ENCODE measurements at regions not wholly inside any gene's neighbourhood (a gene's known extent, or its start where the extent isn't known, plus 50 kb on each side); places are given as distances from the start of the nearest gene placed in this dataset.
"Not testable (repeated sequence)": the region's sequence is repeated elsewhere in the genome, so short reads cannot be mapped to it uniquely, and the experiment has no call there.

- DNase-seq: no peak
These were observed 154.3 kb downstream of the RMST start for GRCh38 chr12:97616946-97617345.

- no peak for DNase-seq
These were observed 166.4 kb downstream of the RMST start for GRCh38 chr12:97628962-97629361.

DNA sequence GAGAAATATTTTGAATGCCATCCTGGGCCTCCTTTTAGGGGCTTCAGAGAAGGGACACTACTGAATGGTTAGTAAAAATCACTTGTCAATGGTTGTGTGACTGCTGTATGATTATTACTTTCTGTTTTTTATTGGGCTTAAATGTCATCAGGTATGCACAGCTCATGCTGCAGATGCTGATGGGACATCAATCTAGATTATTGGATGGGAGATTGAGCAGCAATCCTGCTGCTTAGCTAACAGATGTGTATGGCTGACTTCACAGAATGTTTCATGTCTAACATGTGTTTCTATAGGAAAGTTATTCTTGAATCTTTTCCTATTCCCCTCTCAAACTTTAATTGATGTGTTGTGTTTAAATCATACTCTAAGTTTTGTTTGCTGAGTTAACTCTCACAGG, 166.8 kb downstream of the RMST start:
- DNase-seq: no peak

- DNase-seq: no peak
These were observed 167.8 kb downstream of the RMST start for GRCh38 chr12:97630356-97630755.

- no peak for DNase-seq
These were observed 168.3 kb downstream of the RMST start for GRCh38 chr12:97630875-97631274.

- no peak for DNase-seq
These were observed 175.2 kb downstream of the RMST start for GRCh38 chr12:97637770-97638169.

DNA sequence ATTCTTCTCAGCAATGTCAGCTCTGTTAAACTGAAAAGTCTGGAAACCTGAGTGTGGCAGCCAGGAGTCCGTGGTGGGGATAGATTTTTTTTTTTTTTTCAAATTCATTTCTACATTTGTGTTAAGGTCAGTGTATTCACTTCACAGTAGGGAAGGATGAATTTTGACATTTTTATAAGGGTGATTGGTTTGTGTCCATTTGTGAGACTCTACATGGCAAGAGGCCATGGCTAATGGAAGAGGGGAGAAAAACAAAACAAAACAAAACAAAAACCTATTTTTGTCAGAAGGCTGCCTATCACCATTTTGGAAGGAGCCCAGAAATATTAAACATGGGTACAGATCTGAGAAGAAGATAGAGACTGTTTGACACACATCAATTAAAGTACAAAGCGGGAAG, 176.1 kb downstream of the RMST start:
- DNase-seq: no peak

DNA sequence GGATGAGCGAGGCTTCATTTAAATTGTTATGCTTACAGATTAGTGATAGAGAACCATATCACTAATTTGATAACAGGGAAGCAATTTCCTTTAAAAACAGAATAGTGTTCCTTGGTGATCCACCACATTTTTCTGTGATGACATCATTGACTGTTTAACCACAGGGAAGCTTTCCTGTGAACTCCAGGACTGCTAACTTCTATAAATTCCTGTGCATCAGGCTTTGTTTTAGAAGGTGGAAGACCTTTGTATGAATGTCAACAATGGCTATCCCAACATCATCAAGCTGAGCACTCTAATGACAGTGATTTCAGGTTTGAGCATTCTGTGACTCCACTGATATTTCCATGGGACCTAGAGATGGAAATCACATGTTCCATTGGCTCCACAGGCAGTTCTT, 177.1 kb downstream of the RMST start:
- no peak for DNase-seq

- DNase-seq: no peak
These were observed 178.2 kb downstream of the RMST start for GRCh38 chr12:97640826-97641225.

GRCh38 chr12:97642911-97643310, 180.3 kb downstream of the RMST start:
- DNase-seq: no peak

- no peak for DNase-seq
These were observed 181.3 kb downstream of the RMST start for GRCh38 chr12:97643924-97644323.

DNA sequence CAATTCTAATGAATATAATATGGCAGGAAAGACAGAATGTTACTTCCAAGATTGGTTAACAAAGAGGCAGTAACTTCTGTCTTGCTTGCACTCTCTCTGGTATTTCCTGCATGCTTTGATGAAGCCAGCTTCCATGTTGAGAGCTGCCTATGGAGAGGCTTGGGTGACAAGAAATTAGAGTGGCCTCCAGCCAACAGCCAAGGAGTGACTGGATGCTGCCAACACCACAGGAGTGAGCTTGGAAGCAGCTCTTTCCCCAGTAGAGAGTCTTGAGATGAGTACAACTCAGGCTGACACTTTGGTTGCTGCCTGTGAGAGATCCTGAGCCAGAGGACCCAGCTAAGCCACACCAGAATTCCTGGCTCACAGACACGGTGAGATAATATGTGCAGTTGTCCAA, 183.1 kb downstream of the RMST start:
- DNase-seq: no peak

DNA sequence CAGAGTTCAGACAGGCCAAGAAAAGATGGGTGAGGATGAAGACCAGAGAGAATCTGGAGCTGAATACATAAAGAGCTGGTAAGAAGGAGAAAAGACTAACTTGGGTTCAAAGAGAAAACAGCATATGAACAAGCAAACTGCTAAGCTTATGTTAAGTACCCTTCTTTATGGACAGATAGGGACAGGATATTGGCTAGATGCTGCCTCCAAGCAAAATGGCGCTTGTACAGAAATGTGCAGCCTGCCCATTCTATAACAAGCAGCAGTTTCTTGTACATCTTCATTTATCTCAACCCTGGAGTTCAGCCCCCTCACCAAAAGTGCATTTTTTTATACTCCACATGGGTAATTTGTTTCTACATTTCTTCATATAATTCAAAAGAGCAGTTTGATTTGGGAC, 184.5 kb downstream of the RMST start:
- DNase-seq: no peak

DNA sequence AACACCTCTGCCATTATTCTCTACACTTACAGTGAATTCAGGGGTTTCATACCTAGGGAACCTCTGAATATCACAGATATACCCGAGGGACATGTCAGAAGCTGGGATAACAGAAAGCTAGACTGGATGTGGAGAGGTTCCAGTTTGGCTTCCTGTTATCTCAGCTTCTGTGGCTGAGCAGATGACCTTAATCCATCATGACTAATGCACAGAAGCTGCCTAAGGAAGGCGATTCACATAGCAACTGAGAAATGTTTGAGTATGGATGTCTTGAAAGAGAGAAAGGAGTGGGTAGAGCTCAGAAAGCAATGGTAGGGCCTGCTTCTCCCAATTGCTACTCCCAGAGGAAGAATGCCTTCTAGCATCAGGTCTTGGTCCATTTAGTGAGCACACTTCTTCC, 187.6 kb downstream of the RMST start:
- DNase-seq: no peak

- DNase-seq: not testable (repeated sequence)
These were observed 193.9 kb downstream of the RMST start for GRCh38 chr12:97656548-97656947.

DNA sequence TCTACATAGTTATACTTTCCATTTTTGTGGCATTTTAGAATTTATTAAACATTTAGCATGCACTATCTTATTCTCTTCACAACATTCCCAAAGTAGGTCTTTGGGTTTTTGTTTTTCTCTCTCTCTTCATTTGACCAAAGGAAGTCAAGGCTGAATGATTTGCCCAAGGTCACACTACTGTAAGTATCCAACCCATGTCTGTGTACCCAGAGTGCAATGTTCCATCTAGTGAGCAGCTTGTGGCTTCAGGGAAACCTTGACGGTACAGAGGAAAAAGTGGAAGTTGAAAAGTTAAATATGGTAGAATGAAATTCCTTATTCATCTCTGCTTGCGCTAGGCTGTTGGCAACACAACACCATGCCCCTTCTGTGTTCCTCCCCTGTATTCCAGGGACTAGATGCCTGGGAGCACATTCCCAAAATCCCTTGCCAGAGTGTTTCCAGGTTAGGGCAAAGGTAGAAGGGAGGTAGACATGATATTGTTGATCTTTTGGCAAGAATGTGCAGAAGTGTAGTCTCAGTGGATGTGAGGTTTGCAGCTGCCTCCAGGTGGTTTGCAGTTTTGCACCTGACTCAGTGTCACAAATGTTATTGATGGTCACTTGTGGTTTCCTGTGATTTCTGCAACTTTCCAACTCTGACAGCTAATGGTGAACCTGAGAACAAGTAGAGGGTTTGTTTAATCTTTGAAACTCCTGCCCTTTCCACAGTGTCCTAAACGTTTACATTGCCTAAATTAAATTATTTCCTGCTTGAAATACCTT, 196.7 kb downstream of the RMST start:
- no peak for DNase-seq

DNA sequence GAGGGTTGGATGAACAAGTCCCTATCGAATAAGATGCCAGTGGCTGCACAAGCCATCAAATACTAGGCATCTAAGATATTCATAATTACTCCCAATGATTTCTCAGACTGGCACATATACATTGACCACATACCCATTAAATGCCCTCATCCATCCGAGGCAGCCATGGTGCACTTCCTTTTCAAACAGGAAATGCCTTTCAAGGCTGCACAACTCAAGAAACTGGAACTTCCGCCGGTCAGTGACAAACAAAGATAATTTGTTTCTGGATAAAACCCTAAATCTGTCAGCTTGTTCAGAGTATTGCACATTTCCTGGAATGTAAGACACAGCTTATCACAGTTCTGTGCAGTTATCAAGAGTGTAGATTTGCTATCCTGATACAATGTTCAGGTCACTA, 203.7 kb downstream of the RMST start:
- no peak for DNase-seq

DNA sequence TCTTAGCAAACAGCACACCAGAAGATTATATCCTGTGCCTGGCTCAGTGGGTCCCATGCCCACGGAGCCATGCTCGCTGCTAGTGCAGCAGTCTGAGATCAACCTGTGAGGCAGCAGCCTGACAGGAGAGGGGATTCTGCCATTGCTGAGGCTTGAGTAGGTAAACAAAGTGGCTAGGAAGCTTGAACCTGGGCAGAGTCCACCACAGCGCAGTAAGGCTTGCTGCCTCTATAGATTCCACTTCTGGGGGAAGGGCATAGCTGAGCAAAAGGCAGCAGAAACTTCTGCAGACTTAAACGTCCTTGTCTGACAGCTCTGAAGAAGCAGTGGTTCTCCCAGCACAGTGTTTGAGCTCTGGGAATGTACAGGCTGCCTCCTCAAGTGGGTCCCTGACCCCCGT, 210.3 kb downstream of the RMST start:
- no peak for DNase-seq

GRCh38 chr12:97680751-97681150, 218.1 kb downstream of the RMST start:
- no peak for DNase-seq

- no peak for DNase-seq
These were observed 219.3 kb downstream of the RMST start for GRCh38 chr12:97681612-97682504.

DNA sequence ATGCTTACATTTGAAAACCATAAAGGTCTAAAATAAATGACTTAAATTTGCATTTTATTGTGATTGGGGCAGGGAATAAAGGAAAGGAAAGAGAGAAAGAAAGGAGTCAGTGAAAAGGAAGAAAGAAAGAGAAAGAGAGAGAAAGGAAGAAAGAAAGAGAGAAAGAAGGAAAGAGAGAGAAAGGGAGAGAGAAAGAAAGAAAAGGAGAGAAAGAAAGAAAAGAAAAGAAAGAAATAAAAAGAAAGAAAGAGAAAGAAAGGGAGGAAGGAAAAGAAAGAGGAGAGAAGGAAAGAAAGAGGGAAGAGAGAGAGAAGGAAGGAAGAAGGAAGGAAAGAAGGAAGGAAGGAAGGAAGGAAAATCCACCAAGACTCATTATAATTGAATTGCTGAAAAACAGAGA, 222.8 kb downstream of the RMST start:
- no peak for DNase-seq

- no peak for DNase-seq
These were observed 239.3 kb downstream of the RMST start for GRCh38 chr12:97701901-97702300.

GRCh38 chr12:97711392-97711791, 248.8 kb downstream of the RMST start:
- DNase-seq: no peak

GRCh38 chr12:97713270-97713669, 250.7 kb downstream of the RMST start:
- no peak for DNase-seq

Data from hematopoietic multipotent progenitor cell treated with erythropoietin and hydrocortisone succinate and interleukin-3 and kit ligand, for 8 days (in vitro differentiated cells).